Left ventricle myocardium inferior (tissue), 1 donor: ENCODE measurements at regions not wholly inside any gene's neighbourhood (a gene's known extent, or its start where the extent isn't known, plus 50 kb on each side); places are given as distances from the start of the nearest gene placed in this dataset.
"Not testable (repeated sequence)": the region's sequence is repeated elsewhere in the genome, so short reads cannot be mapped to it uniquely, and the experiment has no call there.

Experiments
- DNase-seq: peaks from one replicate; pipeline ENCODE4 v3.0.0-alpha.2; 2020
- H3K27ac ChIP-seq: fragments of 200-600 bp; replicated peaks from 2 replicates; pipeline ENCODE4 v1.8.0; 2021
- H3K27me3 ChIP-seq: fragments of 200-600 bp; 2 replicates; pipeline ENCODE4 v1.8.0; 2021; ENCODE audit warnings: low read depth
- H3K36me3 ChIP-seq: fragments of 200-600 bp; 2 replicates; pipeline ENCODE4 v1.8.0; 2021
- H3K4me1 ChIP-seq: fragments of 200-600 bp; 2 replicates; pipeline ENCODE4 v1.8.0; 2021
- H3K4me3 ChIP-seq: fragments of 200-600 bp; 2 replicates; pipeline ENCODE4 v1.8.0; 2021; ENCODE audit warnings: mild to moderate bottlenecking, moderate library complexity
- H3K9me3 ChIP-seq: fragments of 200-600 bp; replicated peaks from 2 replicates; pipeline ENCODE4 v1.8.0; 2021
- CTCF ChIP-seq: fragments of 200-600 bp; IDR thresholded peaks from 2 replicates; pipeline ENCODE4 v1.8.0; 2021; ENCODE audit warnings: antibody characterized with exemption, mild to moderate bottlenecking, borderline replicate concordance
- intact Hi-C: fragments of 100-400 bp; cut with micrococcal nuclease; formaldehyde crosslinking; loops from one replicate; pipeline ENCODE4 v1.11.0; 2022
- donor health status: DM: no; HTN: yes; CAD: no; lungs with severe emphysema.

GRCh38 chrX:39067866-39068265 lies 266.6 kb downstream of the MID1IP1 start:
- no peak for DNase-seq
- no peak for TF ChIP-seq CTCF
- H3K9me3 ChIP-seq: no peaks in the 10 kb centered on the region
- intact Hi-C loops: no loop called here
- H3K4me3 ChIP-seq: no peak overlapping the region
- no peaks in the 10 kb centered on the region for H3K36me3 ChIP-seq
- H3K27me3 ChIP-seq: no peaks in the 10 kb centered on the region
- no peak overlapping the region for H3K27ac ChIP-seq
- H3K4me1 ChIP-seq: no peaks in the 10 kb centered on the region

- H3K9me3 ChIP-seq, H3K27me3 ChIP-seq, H3K36me3 ChIP-seq, intact Hi-C loops, H3K4me3 ChIP-seq, H3K4me1 ChIP-seq, H3K27ac ChIP-seq, DNase-seq: not testable (repeated sequence)
Observed at GRCh38 chrX:39068634-39069033, 267.4 kb downstream of the MID1IP1 start.

DNA sequence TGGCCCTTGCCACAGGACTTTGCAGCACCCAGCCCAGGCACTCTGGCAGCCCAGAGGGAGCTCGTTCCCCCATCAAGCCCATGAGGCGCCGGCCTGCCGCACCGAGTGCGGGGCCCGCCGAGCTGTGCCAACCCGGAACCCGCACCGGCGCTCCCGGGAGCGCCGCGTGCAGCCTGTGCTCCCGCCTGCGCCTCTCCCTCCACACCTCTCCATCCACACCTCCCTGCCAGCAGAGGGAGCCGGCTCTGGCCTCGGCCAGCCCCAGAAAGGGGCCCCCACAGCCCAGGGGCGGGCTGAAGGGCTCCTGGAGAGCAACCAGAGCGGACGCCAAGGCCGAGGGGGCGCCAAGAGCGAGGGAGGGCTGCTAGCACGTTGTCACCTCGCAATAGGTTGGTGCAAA lies 268.8 kb downstream of the MID1IP1 start:
- intact Hi-C loops: no loop called here
- DNase-seq: no peak
- Histone ChIP-seq H3K27ac (no peak overlapping the region), H3K36me3 (no peaks in the 10 kb centered on the region), H3K27me3 (no peaks in the 10 kb centered on the region), H3K4me1 (no peaks in the 10 kb centered on the region), H3K9me3 (no peaks in the 10 kb centered on the region), H3K4me3 (no peak overlapping the region)
- TF ChIP-seq CTCF: no peak

- DNase-seq: no peak
- Histone ChIP-seq H3K36me3 (no peaks in the 10 kb centered on the region), H3K27me3 (no peaks in the 10 kb centered on the region), H3K27ac (no peak overlapping the region), H3K4me1 (no peaks in the 10 kb centered on the region), H3K4me3 (no peak overlapping the region), H3K9me3 (no peaks in the 10 kb centered on the region)
- no peak for TF ChIP-seq CTCF
- intact Hi-C loops: no loop called here
Observed at GRCh38 chrX:39073131-39073530, 271.9 kb downstream of the MID1IP1 start.

DNA sequence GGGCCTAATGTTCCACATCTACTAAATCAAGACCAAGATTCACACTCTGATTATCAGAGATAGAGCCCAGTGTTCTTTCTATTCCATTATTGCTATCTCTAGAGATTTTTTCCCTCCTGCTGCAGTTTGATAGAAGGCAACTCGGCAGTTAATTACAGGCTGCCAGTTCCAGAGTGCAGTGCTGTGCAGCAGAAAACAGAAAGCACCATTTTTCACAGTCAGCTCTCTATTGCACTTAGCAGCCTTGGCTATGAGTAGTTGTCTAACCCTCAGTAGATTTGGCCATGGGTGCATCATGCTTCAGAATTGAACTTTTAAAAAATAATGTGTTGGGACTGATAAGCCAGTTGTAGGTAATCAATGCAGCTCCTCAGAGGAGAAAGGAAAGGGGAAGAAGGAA lies 295.3 kb downstream of the MID1IP1 start:
- H3K27me3 ChIP-seq: no peaks in the 10 kb centered on the region
- H3K4me3 ChIP-seq: no peak overlapping the region
- H3K4me1 ChIP-seq: no peaks in the 10 kb centered on the region
- no peak overlapping the region for H3K27ac ChIP-seq
- H3K36me3 ChIP-seq: no peaks in the 10 kb centered on the region
- no peak for DNase-seq
- no peak for TF ChIP-seq CTCF
- intact Hi-C loops: no loop called here
- H3K9me3 ChIP-seq: no peaks in the 10 kb centered on the region

DNA sequence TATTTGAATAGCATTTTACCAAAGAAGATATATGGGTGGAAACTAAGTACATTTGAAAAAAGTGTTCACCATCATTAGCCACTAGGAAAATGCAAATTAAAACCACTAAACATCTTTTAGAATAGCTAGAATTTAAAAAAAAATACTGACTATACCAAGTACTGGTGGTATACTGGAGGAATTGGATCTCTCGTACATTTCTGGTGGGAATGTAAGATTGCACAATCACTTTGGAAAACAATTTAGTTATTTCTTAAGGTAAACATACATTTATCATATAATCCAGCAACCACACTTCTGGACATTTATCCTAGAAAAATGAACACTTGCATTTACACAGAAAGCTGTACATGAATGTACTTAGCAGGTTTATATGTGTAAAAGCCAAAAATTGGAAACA lies 303.5 kb downstream of the MID1IP1 start:
- intact Hi-C loops: no loop called here
- H3K9me3 ChIP-seq: peaks cover 6% of the 10 kb centered on the region

More for the DNA sequence above, 303.5 kb downstream of the MID1IP1 start:
- Histone ChIP-seq H3K4me3 (no peak overlapping the region), H3K4me1 (no peaks in the 10 kb centered on the region), H3K27ac (no peak overlapping the region), H3K36me3 (no peaks in the 10 kb centered on the region), H3K27me3 (no peaks in the 10 kb centered on the region)
- TF ChIP-seq CTCF: no peak
- DNase-seq: no peak
